ENCODE measurements at regions not wholly inside any gene's neighbourhood (a gene's known extent, or its start where the extent isn't known, plus 50 kb on each side); places are given as distances from the start of the nearest gene placed in this dataset.
A peak's percentile ranks its signal among the peaks of the same experiment; 100 is the strongest.

GRCh38 chr14:76272349-76272748 lies 103.6 kb upstream of the ESRRB start:
- TF ChIP-seq EP300 (IDR thresholded peaks at IDR 0.05) (no peak), POLR2AphosphoS5 (IDR thresholded peaks at IDR 0.05) (no peak), POLR2A (IDR thresholded peaks at IDR 0.05) (no peak)
- Histone ChIP-seq H3K36me3 (no peaks in the 10 kb centered on the region), H3K27me3 (peaks cover 6% of the 10 kb centered on the region), H3K9me3 (no peaks in the 10 kb centered on the region), H3K27ac (no peak overlapping the region), H3K4me3 (no peak overlapping the region), H3K4me1 (peaks cover 2% of the 10 kb centered on the region)
- DNase-seq (ENCODE audit: low spot score in 2 of 2) = no peak

DNA sequence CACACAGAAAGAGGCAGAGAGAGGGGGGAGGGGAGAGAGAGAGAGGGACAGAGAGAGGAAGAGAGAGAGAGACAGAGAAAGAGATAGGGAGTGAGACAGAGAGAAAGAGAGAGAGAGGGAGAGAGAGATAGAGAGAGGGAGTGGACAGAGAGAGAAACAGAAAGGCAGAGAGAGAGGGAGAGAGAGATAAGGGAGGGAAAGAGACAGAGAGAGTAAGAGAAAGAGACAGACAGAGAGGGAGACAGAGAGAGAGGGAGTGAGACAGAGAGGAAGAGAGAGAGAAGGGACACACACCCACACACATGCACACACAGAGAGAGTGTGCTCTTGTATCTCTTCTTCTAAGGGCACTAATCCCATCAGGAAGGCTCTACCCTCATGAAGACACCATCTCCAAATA lies 103.2 kb upstream of the ESRRB start:
- no peak for DNase-seq (ENCODE audit: low spot score in 2 of 2)
- peaks cover 6% of the 10 kb centered on the region for H3K27me3 ChIP-seq
- no peaks in the 10 kb centered on the region for H3K9me3 ChIP-seq
- H3K4me3 ChIP-seq = no peak overlapping the region
- H3K27ac ChIP-seq = no peak overlapping the region
- H3K36me3 ChIP-seq = no peaks in the 10 kb centered on the region
- no peak for TF ChIP-seq POLR2AphosphoS5 (IDR thresholded peaks at IDR 0.05)
- TF ChIP-seq EP300 (IDR thresholded peaks at IDR 0.05) = no peak
- TF ChIP-seq, protein P1, sequence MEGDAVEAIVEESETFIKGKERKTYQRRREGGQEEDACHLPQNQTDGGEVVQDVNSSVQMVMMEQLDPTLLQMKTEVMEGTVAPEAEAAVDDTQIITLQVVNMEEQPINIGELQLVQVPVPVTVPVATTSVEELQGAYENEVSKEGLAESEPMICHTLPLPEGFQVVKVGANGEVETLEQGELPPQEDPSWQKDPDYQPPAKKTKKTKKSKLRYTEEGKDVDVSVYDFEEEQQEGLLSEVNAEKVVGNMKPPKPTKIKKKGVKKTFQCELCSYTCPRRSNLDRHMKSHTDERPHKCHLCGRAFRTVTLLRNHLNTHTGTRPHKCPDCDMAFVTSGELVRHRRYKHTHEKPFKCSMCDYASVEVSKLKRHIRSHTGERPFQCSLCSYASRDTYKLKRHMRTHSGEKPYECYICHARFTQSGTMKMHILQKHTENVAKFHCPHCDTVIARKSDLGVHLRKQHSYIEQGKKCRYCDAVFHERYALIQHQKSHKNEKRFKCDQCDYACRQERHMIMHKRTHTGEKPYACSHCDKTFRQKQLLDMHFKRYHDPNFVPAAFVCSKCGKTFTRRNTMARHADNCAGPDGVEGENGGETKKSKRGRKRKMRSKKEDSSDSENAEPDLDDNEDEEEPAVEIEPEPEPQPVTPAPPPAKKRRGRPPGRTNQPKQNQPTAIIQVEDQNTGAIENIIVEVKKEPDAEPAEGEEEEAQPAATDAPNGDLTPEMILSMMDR (IDR thresholded peaks at IDR 0.05) = no peak
- TF ChIP-seq POLR2A (IDR thresholded peaks at IDR 0.05) = no peak
- no peaks in the 10 kb centered on the region for H3K4me1 ChIP-seq

DNA sequence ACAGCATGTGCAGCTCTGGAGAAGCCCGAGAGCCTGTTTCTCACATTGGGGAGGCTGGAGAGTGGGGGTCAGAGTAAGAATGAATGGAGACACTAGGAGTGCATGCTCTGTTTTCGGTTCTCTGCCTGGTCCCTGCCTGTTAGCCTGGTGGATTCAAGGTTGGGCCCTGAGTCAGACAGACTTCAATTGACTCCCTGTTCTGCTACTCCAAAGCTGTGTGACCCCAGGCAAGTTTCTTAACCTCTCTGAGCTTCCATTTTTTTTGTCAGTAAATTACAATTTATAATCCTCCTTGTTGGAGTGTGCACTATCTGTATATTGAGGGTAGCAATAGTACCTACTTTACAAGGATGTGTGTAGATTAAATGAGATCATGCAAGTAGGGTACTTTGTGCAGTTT lies 102.6 kb upstream of the ESRRB start:
- no peak for DNase-seq (ENCODE audit: low spot score in 2 of 2)
- H3K4me1 ChIP-seq = no peaks in the 10 kb centered on the region
- no peak overlapping the region for H3K4me3 ChIP-seq
- H3K27me3 ChIP-seq = peaks cover 6% of the 10 kb centered on the region
- 74% methylated on average over 2 of the region's 2 CpGs for WGBS
- no peaks in the 10 kb centered on the region for H3K36me3 ChIP-seq
- H3K27ac ChIP-seq = no peak overlapping the region
- TF ChIP-seq EP300 (IDR thresholded peaks at IDR 0.05) = no peak
- TF ChIP-seq POLR2AphosphoS5 (IDR thresholded peaks at IDR 0.05) = no peak
- no peak for TF ChIP-seq POLR2A (IDR thresholded peaks at IDR 0.05)
- TF ChIP-seq, protein P1 (IDR thresholded peaks at IDR 0.05) = no peak
- no peaks in the 10 kb centered on the region for H3K9me3 ChIP-seq

GRCh38 chr14:76274324-76274723 lies 101.6 kb upstream of the ESRRB start:
- WGBS = 87% methylated on average over 3 of the region's 3 CpGs
- Histone ChIP-seq H3K4me3 (no peak overlapping the region), H3K9me3 (no peaks in the 10 kb centered on the region), H3K27ac (no peak overlapping the region), H3K36me3 (no peaks in the 10 kb centered on the region), H3K4me1 (no peaks in the 10 kb centered on the region), H3K27me3 (peaks cover 6% of the 10 kb centered on the region)
- DNase-seq (ENCODE audit: low spot score in 2 of 2) = no peak
- TF ChIP-seq EP300 (IDR thresholded peaks at IDR 0.05) (no peak), POLR2A (IDR thresholded peaks at IDR 0.05) (no peak), POLR2AphosphoS5 (IDR thresholded peaks at IDR 0.05) (no peak)
- TF ChIP-seq, protein P1 (IDR thresholded peaks at IDR 0.05) = no peak

- TF ChIP-seq, protein P1 (IDR thresholded peaks at IDR 0.05) = no peak
- TF ChIP-seq POLR2AphosphoS5 (IDR thresholded peaks at IDR 0.05) = no peak
- TF ChIP-seq POLR2A (IDR thresholded peaks at IDR 0.05) = no peak
- no peak for TF ChIP-seq EP300 (IDR thresholded peaks at IDR 0.05)
Observed at GRCh38 chr14:76277586-76278130, 98.3 kb upstream of the ESRRB start.

DNA sequence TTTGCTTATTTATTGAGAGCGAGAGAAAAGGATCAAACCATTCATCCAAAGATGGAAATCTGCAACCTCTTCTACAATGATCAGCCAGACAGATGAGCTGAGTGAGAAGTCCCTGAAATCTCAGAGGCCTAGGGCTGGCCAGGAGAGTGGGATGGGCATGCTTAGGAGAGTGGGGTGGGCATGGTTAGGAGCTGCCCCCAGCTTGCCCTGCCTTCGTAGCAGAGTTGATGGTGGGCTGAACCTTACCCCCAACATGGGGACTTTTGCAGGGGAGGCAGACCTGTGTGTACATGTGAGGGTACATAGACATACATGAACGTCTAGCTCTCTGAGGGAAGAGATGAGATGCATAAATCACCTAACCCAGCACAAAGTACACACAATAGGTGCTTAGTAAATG lies 95.7 kb upstream of the ESRRB start:
- TF ChIP-seq POLR2A (IDR thresholded peaks at IDR 0.05) (no peak), EP300 (IDR thresholded peaks at IDR 0.05) (no peak), POLR2AphosphoS5 (IDR thresholded peaks at IDR 0.05) (no peak)
- TF ChIP-seq, protein P1 (IDR thresholded peaks at IDR 0.05) = no peak
- Histone ChIP-seq H3K4me1 (no peaks in the 10 kb centered on the region), H3K27ac (no peak overlapping the region), H3K27me3 (no peaks in the 10 kb centered on the region), H3K9me3 (no peaks in the 10 kb centered on the region), H3K4me3 (no peak overlapping the region), H3K36me3 (no peaks in the 10 kb centered on the region)
- peak in 1 of 2 donors; percentile 13 for DNase-seq (ENCODE audit: low spot score in 2 of 2)
- 33% methylated on average over 3 of the region's 3 CpGs for WGBS

More at GRCh38 chr14:76277586-76278130, 98.3 kb upstream of the ESRRB start:
- no peak overlapping the region for H3K4me3 ChIP-seq
- no peak for DNase-seq (ENCODE audit: low spot score in 2 of 2)
- H3K36me3 ChIP-seq = no peaks in the 10 kb centered on the region
- no peaks in the 10 kb centered on the region for H3K27me3 ChIP-seq
- H3K4me1 ChIP-seq = no peaks in the 10 kb centered on the region
- H3K27ac ChIP-seq = no peak overlapping the region
- no peaks in the 10 kb centered on the region for H3K9me3 ChIP-seq
- 66% methylated on average over 14 of the region's 14 CpGs for WGBS

Data from suprapubic skin (tissue), 4 donors.